ENCODE measurements at regions not wholly inside any gene's neighbourhood (a gene's known extent, or its start where the extent isn't known, plus 50 kb on each side); places are given as distances from the start of the nearest gene placed in this dataset.

DNA sequence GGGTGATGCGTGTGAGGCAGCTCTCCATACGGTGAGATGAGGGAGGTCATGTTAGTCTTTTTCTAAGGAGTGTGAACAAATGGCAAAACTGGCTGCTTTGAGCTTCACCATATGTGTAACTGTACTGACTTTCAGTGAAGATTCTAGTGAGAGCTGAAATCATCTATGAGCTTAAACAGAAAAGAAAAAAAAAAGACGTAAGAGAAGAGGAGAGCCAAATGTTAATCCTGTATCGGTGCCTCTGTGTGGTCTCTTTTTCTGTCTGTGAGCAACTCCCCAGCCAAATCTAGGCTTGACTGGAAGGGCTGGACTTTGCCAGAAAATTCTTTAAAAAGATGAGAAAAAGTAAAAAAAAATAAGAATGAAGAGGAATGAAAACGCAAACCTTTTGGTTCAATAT lies 209.7 kb upstream of the TUT7 start:
- Histone ChIP-seq H3K27ac (peak overlapping the region in 2 of 21 experiments; percentile 13 to 33), H3K4me3 (no peak overlapping the region)

DNA sequence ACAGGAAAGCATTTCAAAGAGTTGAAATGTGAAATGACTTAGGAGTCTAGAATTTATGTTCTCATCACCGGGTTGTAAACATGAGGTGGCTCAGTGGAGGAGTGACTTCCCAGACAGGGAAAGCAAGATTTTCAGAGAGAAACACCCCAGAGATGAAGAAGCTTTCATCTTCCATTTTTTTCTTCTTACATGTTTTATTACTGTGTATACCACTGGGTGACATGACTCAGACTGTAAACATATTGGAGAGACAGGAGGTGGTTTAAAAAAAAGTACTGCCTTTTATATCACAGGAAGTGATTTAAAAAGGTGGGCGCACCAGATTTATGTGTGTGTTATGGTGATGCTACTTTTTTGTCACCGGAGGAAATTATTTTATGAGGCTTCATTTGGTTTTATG lies 209.1 kb upstream of the TUT7 start:
- Histone ChIP-seq H3K27ac (peak overlapping the region in 1 of 21 experiments; percentile 33), H3K4me3 (no peak overlapping the region)

DNA sequence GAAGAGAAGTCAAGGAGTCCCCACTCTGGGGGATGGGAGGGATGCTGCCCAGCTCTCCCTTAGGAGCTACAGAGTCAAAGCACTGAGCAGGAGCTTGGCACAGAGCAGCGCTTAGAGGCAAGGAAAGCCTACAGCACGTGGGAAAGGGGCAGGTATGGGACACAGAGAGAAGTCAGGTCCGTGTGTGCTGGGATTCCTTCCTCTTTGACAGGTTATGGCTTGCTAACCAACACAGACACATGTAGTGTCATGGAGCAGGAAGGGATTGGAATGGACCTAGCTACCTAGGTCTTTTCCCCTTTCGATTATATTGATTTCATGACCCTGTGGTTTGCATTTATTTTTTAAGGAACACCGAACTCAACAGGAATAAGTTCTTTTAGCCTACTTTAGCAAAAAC lies 208.5 kb upstream of the TUT7 start:
- peak overlapping the region in 1 of 21 experiments; percentile 33 for H3K27ac ChIP-seq
- no peak overlapping the region for H3K4me3 ChIP-seq

- Histone ChIP-seq H3K27ac (peak overlapping the region in 6 of 21 experiments; percentile 24 to 67 (median 39)), H3K4me3 (no peak overlapping the region)
These were observed 203.7 kb upstream of the TUT7 start for GRCh38 chr9:86557918-86558317.

- H3K4me3 ChIP-seq: no peak overlapping the region
- peak overlapping the region in 9 of 21 experiments; percentile 11 to 67 (median 30) for H3K27ac ChIP-seq
These were observed 203.0 kb upstream of the TUT7 start for GRCh38 chr9:86557063-86557766.

- no peak overlapping the region for H3K4me3 ChIP-seq
- H3K27ac ChIP-seq: no peak overlapping the region
These were observed 201.5 kb upstream of the TUT7 start for GRCh38 chr9:86555661-86556060.

DNA sequence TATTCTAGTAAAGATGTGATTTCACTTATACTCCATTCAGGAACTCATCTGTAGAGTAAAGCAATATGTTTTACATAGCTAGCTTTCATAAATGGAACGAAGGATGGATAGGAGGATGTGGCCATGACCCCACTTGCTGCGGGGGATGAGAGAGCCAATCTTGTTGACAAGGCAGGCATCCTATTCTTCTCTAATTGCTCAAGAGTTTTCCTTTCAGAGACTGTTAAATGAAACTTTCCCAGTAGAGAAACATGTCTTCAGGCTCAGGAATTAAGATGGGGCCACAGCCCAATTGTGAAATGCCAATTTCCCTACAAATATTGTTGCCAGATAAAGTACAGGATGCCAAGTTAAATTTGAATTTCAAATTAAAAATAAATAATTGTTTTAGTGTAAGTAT lies 196.2 kb upstream of the TUT7 start:
- Histone ChIP-seq H3K4me3 (no peak overlapping the region), H3K27ac (peak overlapping the region in 8 of 21 experiments; percentile 21 to 66 (median 47))

GRCh38 chr9:86549920-86550319 lies 195.7 kb upstream of the TUT7 start:
- Histone ChIP-seq H3K27ac (peak overlapping the region in 7 of 21 experiments; percentile 23 to 66 (median 50)), H3K4me3 (no peak overlapping the region)

- peak overlapping the region in 6 of 21 experiments; percentile 1 to 66 (median 45) for H3K27ac ChIP-seq
- no peak overlapping the region for H3K4me3 ChIP-seq
These were observed 195.2 kb upstream of the TUT7 start for GRCh38 chr9:86549401-86549811.

DNA sequence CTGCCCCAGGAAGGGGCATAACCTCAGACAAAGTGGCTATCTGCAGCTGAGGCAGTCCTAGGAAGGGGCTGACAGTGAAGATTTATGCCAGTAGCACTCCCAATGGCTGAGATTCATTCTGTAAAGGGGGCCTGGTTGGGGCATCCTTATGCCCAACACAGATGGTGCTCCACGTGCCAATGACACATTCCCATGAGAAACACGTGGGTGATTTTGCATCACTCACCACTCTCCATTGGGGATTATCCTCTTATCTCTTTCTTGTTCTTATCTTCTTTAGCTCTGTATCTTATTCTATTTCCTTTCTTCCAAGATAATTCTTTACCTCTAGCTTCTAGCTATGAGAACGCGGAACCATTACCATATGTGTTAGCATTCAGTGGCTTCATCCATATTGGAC lies 194.0 kb upstream of the TUT7 start:
- Histone ChIP-seq H3K27ac (peak overlapping the region in 3 of 21 experiments; percentile 1 to 66 (median 29)), H3K4me3 (no peak overlapping the region)

DNA sequence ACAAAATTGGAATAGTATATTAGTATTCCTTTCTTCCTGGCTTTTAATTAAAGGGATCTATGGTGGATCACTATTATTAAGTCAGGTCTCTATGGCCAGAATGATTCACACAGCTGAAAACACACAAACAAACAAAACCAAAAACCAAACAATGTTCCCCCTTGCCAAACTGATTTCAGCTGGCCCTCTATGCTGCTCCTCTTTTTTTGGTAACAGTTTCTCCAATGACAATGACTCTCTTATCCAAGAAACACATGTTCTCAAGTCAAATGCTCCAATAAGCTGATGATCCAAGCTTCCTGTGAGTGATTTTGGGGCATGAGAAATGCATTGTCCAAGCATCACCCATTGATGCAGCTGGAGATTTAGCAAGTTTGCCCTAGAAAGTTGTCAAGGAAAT lies 193.4 kb upstream of the TUT7 start:
- no peak overlapping the region for H3K4me3 ChIP-seq
- peak overlapping the region in 1 of 21 experiments; percentile 29 for H3K27ac ChIP-seq

DNA sequence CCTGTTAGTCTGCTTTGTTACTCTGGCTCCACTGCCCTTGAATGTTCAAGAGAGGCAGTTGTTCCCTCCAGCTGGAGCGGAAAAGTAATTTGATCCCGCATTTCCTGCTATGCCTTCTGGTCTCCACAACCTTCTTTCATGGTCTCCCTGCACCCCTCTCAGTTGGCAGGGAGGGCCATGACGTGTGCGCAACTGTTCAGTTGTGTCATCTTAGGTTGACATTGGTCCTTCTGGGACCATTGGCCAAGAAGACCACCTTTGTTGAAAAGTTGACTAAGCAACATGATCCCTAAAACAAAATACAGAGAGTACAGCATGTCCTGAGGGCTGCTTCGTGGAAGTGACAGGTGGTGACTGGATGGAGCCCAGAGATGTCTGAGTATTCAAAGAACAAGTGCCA lies 192.5 kb upstream of the TUT7 start:
- Histone ChIP-seq H3K4me3 (no peak overlapping the region), H3K27ac (peak overlapping the region in 1 of 21 experiments; percentile 30)

- H3K4me3 ChIP-seq: no peak overlapping the region
- H3K27ac ChIP-seq: peak overlapping the region in 3 of 21 experiments; percentile 42 to 54 (median 44)
These were observed 190.9 kb upstream of the TUT7 start for GRCh38 chr9:86545090-86545489.

- H3K27ac ChIP-seq: peak overlapping the region in 1 of 21 experiments; percentile 54
- no peak overlapping the region for H3K4me3 ChIP-seq
These were observed 186.9 kb upstream of the TUT7 start for GRCh38 chr9:86541014-86541570.

- Histone ChIP-seq H3K4me3 (no peak overlapping the region), H3K27ac (peak overlapping the region in 8 of 21 experiments; percentile 29 to 65 (median 43))
These were observed 181.3 kb upstream of the TUT7 start for GRCh38 chr9:86535406-86535915.

DNA sequence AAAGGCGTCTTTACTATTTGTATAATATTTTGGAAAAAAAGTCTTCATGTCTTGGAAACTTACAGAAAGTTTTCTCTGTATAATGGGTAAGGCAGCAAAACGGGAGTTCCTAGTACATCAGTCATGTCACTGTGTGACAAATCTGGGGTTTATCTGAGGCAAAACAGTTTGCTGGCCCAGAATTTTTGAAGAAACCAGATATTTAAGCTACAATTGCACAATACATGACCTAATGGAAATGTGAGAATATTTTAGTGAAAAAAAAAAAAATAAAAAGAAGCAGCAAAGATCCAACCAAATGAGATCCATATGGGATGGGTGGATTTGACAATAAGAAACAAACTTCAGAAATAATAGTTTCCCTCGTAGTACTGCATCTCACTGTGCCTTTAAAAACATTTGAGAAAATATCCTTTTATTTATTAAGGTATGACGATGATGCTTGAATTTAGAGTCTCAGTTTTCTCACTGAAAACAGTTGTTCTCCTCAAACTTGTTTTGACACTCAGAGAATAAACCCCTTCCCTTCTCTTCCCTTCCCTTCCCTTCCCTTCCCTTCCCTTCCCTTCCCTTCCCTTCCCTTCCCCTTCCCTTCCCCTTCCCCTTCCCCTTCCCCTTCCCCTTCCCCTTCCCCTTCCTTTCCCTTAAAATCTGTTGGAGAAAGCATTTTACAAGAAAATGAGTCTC lies 180.5 kb upstream of the TUT7 start:
- H3K4me3 ChIP-seq: no peak overlapping the region
- H3K27ac ChIP-seq: peak overlapping the region in 11 of 21 experiments; percentile 19 to 70 (median 38)

DNA sequence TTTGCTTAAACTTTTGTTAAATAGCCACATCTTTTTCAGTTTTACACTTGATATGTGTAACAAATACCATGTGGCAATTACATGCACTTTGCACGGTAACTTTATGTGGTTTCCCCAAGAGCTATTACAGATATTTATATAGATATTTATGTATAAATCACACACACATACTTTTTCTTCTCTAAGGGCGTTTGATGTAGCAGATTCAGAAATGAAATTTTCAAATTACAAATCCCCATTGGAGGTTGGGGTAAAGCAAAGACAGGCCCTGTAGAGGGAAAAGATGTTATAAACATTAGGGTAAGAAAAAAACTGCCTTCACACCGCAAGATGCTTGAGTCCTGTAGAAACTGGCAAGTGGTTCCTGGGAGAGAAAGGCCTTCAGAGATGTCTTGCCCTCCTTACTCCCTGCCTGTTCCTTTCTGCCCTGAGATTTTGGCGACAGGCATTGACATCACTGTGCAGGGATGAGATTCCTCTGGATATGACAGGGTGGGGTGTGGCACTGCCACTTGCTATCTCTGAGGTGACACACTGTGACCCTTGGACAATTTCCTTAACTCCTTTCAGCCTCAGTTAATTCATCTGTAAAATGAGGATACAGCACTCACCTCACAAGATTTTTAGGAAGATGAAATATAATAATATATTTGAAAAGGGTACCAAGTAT lies 177.9 kb upstream of the TUT7 start:
- peak overlapping the region in 3 of 21 experiments; percentile 2 to 32 (median 20) for H3K27ac ChIP-seq
- H3K4me3 ChIP-seq: no peak overlapping the region

GRCh38 chr9:86531273-86531970 lies 177.2 kb upstream of the TUT7 start:
- H3K4me3 ChIP-seq: no peak overlapping the region
- peak overlapping the region in 2 of 21 experiments; percentile 20 to 32 for H3K27ac ChIP-seq

Data from skin epidermis (tissue), 12 donors.